ACC112 (cell line): ENCODE measurements at regions not wholly inside any gene's neighbourhood (a gene's known extent, or its start where the extent isn't known, plus 50 kb on each side); places are given as distances from the start of the nearest gene placed in this dataset.

Experiments
- H2AFZ ChIP-seq: fragments of 200-600 bp; sonication (generic); one replicate; pipeline ENCODE4 v1.6.0; 2017; ENCODE audit warnings: antibody characterized with exemption, low read length; ENCODE audit not compliant: unreplicated experiment
- H3K27ac ChIP-seq: fragments of 200-600 bp; sonication (generic); 2 replicates; pipeline ENCODE4 v1.5.1; 2014; ENCODE audit warnings: low read depth, mild to moderate bottlenecking, antibody characterized with exemption, low read length, moderate library complexity
- H3K27me3 ChIP-seq: fragments of 200-600 bp; sonication (generic); 2 replicates; pipeline ENCODE4 v1.6.1; 2014; ENCODE audit warnings: mild to moderate bottlenecking, antibody characterized with exemption, low read length, moderate library complexity, mixed read lengths; ENCODE audit not compliant: insufficient read depth
- H3K36me3 ChIP-seq: fragments of 200-600 bp; sonication (generic); 2 replicates; pipeline ENCODE4 v1.6.1; 2016; ENCODE audit warnings: mild to moderate bottlenecking, antibody characterized with exemption, low read length, moderate library complexity, mixed read lengths; ENCODE audit not compliant: insufficient read depth
- H3K4me1 ChIP-seq: fragments of 200-600 bp; sonication (generic); one replicate; pipeline ENCODE4 v1.6.1; 2016; ENCODE audit warnings: low read length, mixed read lengths; ENCODE audit not compliant: insufficient read depth, unreplicated experiment, control insufficient read depth
- H3K4me3 ChIP-seq: fragments of 200-600 bp; sonication (generic); 2 replicates; pipeline ENCODE4 v1.5.1; 2014; ENCODE audit warnings: mild to moderate bottlenecking, low read depth, low read length
- H3K79me2 ChIP-seq: fragments of 200-600 bp; sonication (generic); one replicate; pipeline ENCODE4 v1.6.0; 2016; ENCODE audit warnings: low read length; ENCODE audit not compliant: control insufficient read depth, unreplicated experiment, insufficient read depth

GRCh38 chr2:18792684-18793083, 203.3 kb upstream of the NT5C1B start:
- Histone ChIP-seq H3K4me3 (no peak overlapping the region), H3K36me3 (no peaks in the 10 kb centered on the region), H3K4me1 (peaks cover 25% of the 10 kb centered on the region), H3K27me3 (no peaks in the 10 kb centered on the region), H3K27ac (no peak overlapping the region), H3K79me2 (no peaks in the 10 kb centered on the region), H2AFZ (no peak overlapping the region)

- no peak overlapping the region for H3K27ac ChIP-seq
- no peaks in the 10 kb centered on the region for H3K79me2 ChIP-seq
- no peak overlapping the region for H2AFZ ChIP-seq
Measured at GRCh38 chr2:18792226-18792629, 202.9 kb upstream of the NT5C1B start.

GRCh38 chr2:18791172-18791797, 201.9 kb upstream of the NT5C1B start:
- Histone ChIP-seq H3K4me3 (no peak overlapping the region), H3K4me1 (peaks cover 28% of the 10 kb centered on the region), H3K36me3 (no peaks in the 10 kb centered on the region), H3K27me3 (no peaks in the 10 kb centered on the region), H2AFZ (no peak overlapping the region), H3K27ac (no peak overlapping the region), H3K79me2 (no peaks in the 10 kb centered on the region)

More at GRCh38 chr2:18792226-18792629, 202.9 kb upstream of the NT5C1B start:
- H3K27me3 ChIP-seq = no peaks in the 10 kb centered on the region
- peaks cover 28% of the 10 kb centered on the region for H3K4me1 ChIP-seq
- H3K4me3 ChIP-seq = no peak overlapping the region
- H3K36me3 ChIP-seq = no peaks in the 10 kb centered on the region

- H3K79me2 ChIP-seq = no peaks in the 10 kb centered on the region
- peaks cover 28% of the 10 kb centered on the region for H3K4me1 ChIP-seq
- no peak overlapping the region for H3K4me3 ChIP-seq
- H2AFZ ChIP-seq = no peak overlapping the region
- no peak overlapping the region for H3K27ac ChIP-seq
- no peaks in the 10 kb centered on the region for H3K27me3 ChIP-seq
- no peaks in the 10 kb centered on the region for H3K36me3 ChIP-seq
Measured at GRCh38 chr2:18790509-18791171, 201.3 kb upstream of the NT5C1B start.

- H2AFZ ChIP-seq = no peak overlapping the region
Measured at GRCh38 chr2:18788592-18788991, 199.2 kb upstream of the NT5C1B start.

GRCh38 chr2:18787726-18788125, 198.4 kb upstream of the NT5C1B start:
- H3K79me2 ChIP-seq = no peaks in the 10 kb centered on the region
- H3K27me3 ChIP-seq = no peaks in the 10 kb centered on the region
- H3K4me1 ChIP-seq = peaks cover 28% of the 10 kb centered on the region
- H2AFZ ChIP-seq = no peak overlapping the region
- H3K27ac ChIP-seq = no peak overlapping the region
- H3K4me3 ChIP-seq = no peak overlapping the region
- H3K36me3 ChIP-seq = no peaks in the 10 kb centered on the region

More at GRCh38 chr2:18788592-18788991, 199.2 kb upstream of the NT5C1B start:
- Histone ChIP-seq H3K4me1 (peaks cover 28% of the 10 kb centered on the region), H3K27ac (no peak overlapping the region), H3K79me2 (no peaks in the 10 kb centered on the region), H3K4me3 (no peak overlapping the region), H3K36me3 (no peaks in the 10 kb centered on the region), H3K27me3 (no peaks in the 10 kb centered on the region)

- peaks cover 26% of the 10 kb centered on the region for H3K4me1 ChIP-seq
- no peak overlapping the region for H2AFZ ChIP-seq
- no peaks in the 10 kb centered on the region for H3K79me2 ChIP-seq
- H3K27me3 ChIP-seq = no peaks in the 10 kb centered on the region
- no peaks in the 10 kb centered on the region for H3K36me3 ChIP-seq
- H3K4me3 ChIP-seq = no peak overlapping the region
- no peak overlapping the region for H3K27ac ChIP-seq
Measured at GRCh38 chr2:18784245-18784644, 194.9 kb upstream of the NT5C1B start.

- H3K36me3 ChIP-seq = no peaks in the 10 kb centered on the region
- no peak overlapping the region for H2AFZ ChIP-seq
- no peak overlapping the region for H3K4me3 ChIP-seq
- no peaks in the 10 kb centered on the region for H3K27me3 ChIP-seq
- peaks cover 12% of the 10 kb centered on the region for H3K4me1 ChIP-seq
- no peak overlapping the region for H3K27ac ChIP-seq
- H3K79me2 ChIP-seq = no peaks in the 10 kb centered on the region
Measured at GRCh38 chr2:18781541-18782280, 192.3 kb upstream of the NT5C1B start.

- H3K27me3 ChIP-seq = no peaks in the 10 kb centered on the region
- no peak overlapping the region for H2AFZ ChIP-seq
- no peaks in the 10 kb centered on the region for H3K79me2 ChIP-seq
- no peaks in the 10 kb centered on the region for H3K36me3 ChIP-seq
- peaks cover 10% of the 10 kb centered on the region for H3K4me1 ChIP-seq
- H3K4me3 ChIP-seq = no peak overlapping the region
- H3K27ac ChIP-seq = no peak overlapping the region
Measured at GRCh38 chr2:18777250-18777812, 188.0 kb upstream of the NT5C1B start.

- peaks cover 4% of the 10 kb centered on the region for H3K4me1 ChIP-seq
- no peak overlapping the region for H3K27ac ChIP-seq
- no peak overlapping the region for H2AFZ ChIP-seq
- no peak overlapping the region for H3K4me3 ChIP-seq
- H3K79me2 ChIP-seq = no peaks in the 10 kb centered on the region
- H3K36me3 ChIP-seq = peaks cover 3% of the 10 kb centered on the region; the same call in 1 of the 2 replicates
- H3K27me3 ChIP-seq = no peaks in the 10 kb centered on the region
Measured at GRCh38 chr2:18771212-18771611, 181.8 kb upstream of the NT5C1B start.
